Effector memory CD4-positive, alpha-beta T cell (primary cell): ENCODE measurements at regions not wholly inside any gene's neighbourhood (a gene's known extent, or its start where the extent isn't known, plus 50 kb on each side); places are given as distances from the start of the nearest gene placed in this dataset.

Experiments
- DNase-seq, 3 donors: peaks; one replicate each; pipeline ENCODE4 v3.0.0-alpha.2; 2020
- H3K27ac ChIP-seq: 2 replicates; pipeline ENCODE4 v1.7.0; 2013; ENCODE audit warnings: mild to moderate bottlenecking, low read length, moderate library complexity; ENCODE audit not compliant: insufficient read depth, poor library complexity, severe bottlenecking
- H3K27me3 ChIP-seq: replicated peaks from 2 replicates; pipeline ENCODE4 v1.7.0; 2013; ENCODE audit warnings: mild to moderate bottlenecking, low read length; ENCODE audit not compliant: insufficient read depth, control insufficient read depth, poor library complexity, severe bottlenecking
- H3K36me3 ChIP-seq: 2 replicates; pipeline ENCODE4 v1.7.0; 2013; ENCODE audit warnings: mild to moderate bottlenecking, low read length, moderate library complexity; ENCODE audit not compliant: control insufficient read depth, insufficient read depth
- H3K4me1 ChIP-seq: 2 replicates; pipeline ENCODE4 v1.7.0; 2013; ENCODE audit warnings: low read length, mild to moderate bottlenecking; ENCODE audit not compliant: control insufficient read depth, insufficient read depth, poor library complexity, severe bottlenecking
- H3K4me3 ChIP-seq: 2 replicates; pipeline ENCODE4 v1.7.0; 2013; ENCODE audit warnings: low read length, low read depth, mild to moderate bottlenecking; ENCODE audit not compliant: insufficient read depth, poor library complexity, severe bottlenecking
- H3K9me3 ChIP-seq: 2 replicates; pipeline ENCODE4 v1.7.0; 2013; ENCODE audit warnings: mild to moderate bottlenecking, low read length, moderate library complexity; ENCODE audit not compliant: control insufficient read depth

- Histone ChIP-seq H3K4me1 (no peaks in the 10 kb centered on the region), H3K9me3 (no peaks in the 10 kb centered on the region), H3K36me3 (no peaks in the 10 kb centered on the region), H3K4me3 (no peak overlapping the region), H3K27ac (no peak overlapping the region), H3K27me3 (no peaks in the 10 kb centered on the region)
- no peak for DNase-seq
Observed at GRCh38 chr13:80584785-80585184, 243.9 kb upstream of the SPRY2 start.

- Histone ChIP-seq H3K36me3 (no peaks in the 10 kb centered on the region), H3K27ac (no peak overlapping the region), H3K9me3 (no peaks in the 10 kb centered on the region), H3K4me3 (no peak overlapping the region), H3K4me1 (no peaks in the 10 kb centered on the region), H3K27me3 (no peaks in the 10 kb centered on the region)
- DNase-seq = no peak
Observed at GRCh38 chr13:80584306-80584705, 243.4 kb upstream of the SPRY2 start.

GRCh38 chr13:80577926-80578670, 237.2 kb upstream of the SPRY2 start:
- no peak overlapping the region for H3K4me3 ChIP-seq
- no peak overlapping the region for H3K27ac ChIP-seq
- no peaks in the 10 kb centered on the region for H3K27me3 ChIP-seq
- no peaks in the 10 kb centered on the region for H3K36me3 ChIP-seq
- H3K9me3 ChIP-seq = no peaks in the 10 kb centered on the region
- H3K4me1 ChIP-seq = no peaks in the 10 kb centered on the region
- DNase-seq = no peak

- Histone ChIP-seq H3K27ac (no peak overlapping the region), H3K4me1 (no peaks in the 10 kb centered on the region), H3K4me3 (no peak overlapping the region), H3K36me3 (no peaks in the 10 kb centered on the region), H3K9me3 (no peaks in the 10 kb centered on the region), H3K27me3 (no peaks in the 10 kb centered on the region)
- no peak for DNase-seq
Observed at GRCh38 chr13:80577285-80577684, 236.4 kb upstream of the SPRY2 start.

GRCh38 chr13:80574113-80574850, 233.4 kb upstream of the SPRY2 start:
- DNase-seq = no peak
- H3K4me3 ChIP-seq = no peak overlapping the region
- H3K9me3 ChIP-seq = no peaks in the 10 kb centered on the region
- H3K27me3 ChIP-seq = no peaks in the 10 kb centered on the region
- no peaks in the 10 kb centered on the region for H3K4me1 ChIP-seq
- H3K27ac ChIP-seq = no peak overlapping the region
- H3K36me3 ChIP-seq = no peaks in the 10 kb centered on the region

GRCh38 chr13:80572923-80573316, 232.0 kb upstream of the SPRY2 start:
- Histone ChIP-seq H3K36me3 (no peaks in the 10 kb centered on the region), H3K27me3 (no peaks in the 10 kb centered on the region), H3K9me3 (no peaks in the 10 kb centered on the region), H3K27ac (no peak overlapping the region), H3K4me3 (no peak overlapping the region), H3K4me1 (no peaks in the 10 kb centered on the region)
- no peak for DNase-seq

GRCh38 chr13:80572308-80572922, 231.5 kb upstream of the SPRY2 start:
- H3K36me3 ChIP-seq = no peaks in the 10 kb centered on the region
- H3K9me3 ChIP-seq = no peaks in the 10 kb centered on the region
- H3K4me3 ChIP-seq = no peak overlapping the region
- no peaks in the 10 kb centered on the region for H3K27me3 ChIP-seq
- H3K4me1 ChIP-seq = no peaks in the 10 kb centered on the region
- no peak overlapping the region for H3K27ac ChIP-seq
- no peak for DNase-seq

- Histone ChIP-seq H3K4me3 (no peak overlapping the region), H3K9me3 (no peaks in the 10 kb centered on the region), H3K27ac (no peak overlapping the region), H3K27me3 (no peaks in the 10 kb centered on the region), H3K4me1 (no peaks in the 10 kb centered on the region), H3K36me3 (no peaks in the 10 kb centered on the region)
- no peak for DNase-seq
Observed at GRCh38 chr13:80571346-80572307, 230.7 kb upstream of the SPRY2 start.

GRCh38 chr13:80563439-80563838, 222.5 kb upstream of the SPRY2 start:
- no peaks in the 10 kb centered on the region for H3K4me1 ChIP-seq
- no peaks in the 10 kb centered on the region for H3K9me3 ChIP-seq
- DNase-seq = no peak
- no peak overlapping the region for H3K4me3 ChIP-seq
- no peaks in the 10 kb centered on the region for H3K27me3 ChIP-seq
- H3K27ac ChIP-seq = no peak overlapping the region
- no peaks in the 10 kb centered on the region for H3K36me3 ChIP-seq
